Loucy (cell line): ENCODE measurements at regions not wholly inside any gene's neighbourhood (a gene's known extent, or its start where the extent isn't known, plus 50 kb on each side); places are given as distances from the start of the nearest gene placed in this dataset.

Experiments
- EZH2phosphoT487 ChIP-seq: fragments of 200-600 bp; IDR thresholded peaks from 2 replicates; pipeline ENCODE4 v1.6.1; 2018; ENCODE audit warnings: antibody characterized with exemption, mild to moderate bottlenecking, moderate library complexity, borderline replicate concordance
- TF ChIP-seq, protein P1 (sequence below): fragments of 200-600 bp; sonication (generic); conservative IDR thresholded peaks from 2 replicates; pipeline ENCODE4 v1.5.1; 2014; ENCODE audit warnings: mild to moderate bottlenecking, antibody characterized with exemption, low read length

GRCh38 chr7:156533420-156533819 is 107.2 kb upstream of the RNF32 start:
- TF ChIP-seq EZH2phosphoT487 = no peak
- TF ChIP-seq, protein P1, sequence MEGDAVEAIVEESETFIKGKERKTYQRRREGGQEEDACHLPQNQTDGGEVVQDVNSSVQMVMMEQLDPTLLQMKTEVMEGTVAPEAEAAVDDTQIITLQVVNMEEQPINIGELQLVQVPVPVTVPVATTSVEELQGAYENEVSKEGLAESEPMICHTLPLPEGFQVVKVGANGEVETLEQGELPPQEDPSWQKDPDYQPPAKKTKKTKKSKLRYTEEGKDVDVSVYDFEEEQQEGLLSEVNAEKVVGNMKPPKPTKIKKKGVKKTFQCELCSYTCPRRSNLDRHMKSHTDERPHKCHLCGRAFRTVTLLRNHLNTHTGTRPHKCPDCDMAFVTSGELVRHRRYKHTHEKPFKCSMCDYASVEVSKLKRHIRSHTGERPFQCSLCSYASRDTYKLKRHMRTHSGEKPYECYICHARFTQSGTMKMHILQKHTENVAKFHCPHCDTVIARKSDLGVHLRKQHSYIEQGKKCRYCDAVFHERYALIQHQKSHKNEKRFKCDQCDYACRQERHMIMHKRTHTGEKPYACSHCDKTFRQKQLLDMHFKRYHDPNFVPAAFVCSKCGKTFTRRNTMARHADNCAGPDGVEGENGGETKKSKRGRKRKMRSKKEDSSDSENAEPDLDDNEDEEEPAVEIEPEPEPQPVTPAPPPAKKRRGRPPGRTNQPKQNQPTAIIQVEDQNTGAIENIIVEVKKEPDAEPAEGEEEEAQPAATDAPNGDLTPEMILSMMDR = no peak
